ENCODE measurements at regions not wholly inside any gene's neighbourhood (a gene's known extent, or its start where the extent isn't known, plus 50 kb on each side); places are given as distances from the start of the nearest gene placed in this dataset.

DNA sequence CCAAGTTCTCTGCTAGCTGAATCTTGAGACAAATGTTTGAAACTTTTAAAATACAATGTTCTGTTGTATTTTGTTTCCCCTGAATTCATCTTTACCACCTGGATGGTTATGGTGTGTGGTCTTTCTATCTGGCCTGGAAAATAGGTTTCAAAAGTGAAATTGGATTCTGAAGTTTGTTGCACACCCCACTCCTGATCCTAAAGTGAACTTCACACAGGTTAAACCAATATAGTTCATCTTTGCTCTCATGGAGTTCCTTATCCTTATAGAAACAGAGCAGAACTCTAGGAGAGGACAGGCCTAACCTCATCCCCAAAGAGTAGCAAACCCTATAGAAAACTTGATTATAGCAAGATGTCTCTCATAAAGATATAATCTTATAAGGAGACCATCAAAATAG, 179.4 kb upstream of the BCL6 start:
- ChIA-PET POLR2A (no interaction called here), CTCF (no interaction called here)
- no peak overlapping the region for H2AFZ ChIP-seq (ENCODE audit: insufficient read depth, low read depth, low read length, poor library complexity, severe bottlenecking)
- H3K9me3 Mint-ChIP-seq (ENCODE audit: insufficient read depth) = peaks cover 4% of the 10 kb centered on the region
- H3K27me3 Mint-ChIP-seq = peaks cover 35% of the 10 kb centered on the region
- intact Hi-C loops (cut with micrococcal nuclease) = no loop called here
- no peak for TF ChIP-seq EZH2 (IDR thresholded peaks at IDR 0.05; ENCODE audit: borderline replicate concordance, insufficient read depth, low read depth, low read length, poor library complexity, severe bottlenecking)
- TF ChIP-seq, protein P1, sequence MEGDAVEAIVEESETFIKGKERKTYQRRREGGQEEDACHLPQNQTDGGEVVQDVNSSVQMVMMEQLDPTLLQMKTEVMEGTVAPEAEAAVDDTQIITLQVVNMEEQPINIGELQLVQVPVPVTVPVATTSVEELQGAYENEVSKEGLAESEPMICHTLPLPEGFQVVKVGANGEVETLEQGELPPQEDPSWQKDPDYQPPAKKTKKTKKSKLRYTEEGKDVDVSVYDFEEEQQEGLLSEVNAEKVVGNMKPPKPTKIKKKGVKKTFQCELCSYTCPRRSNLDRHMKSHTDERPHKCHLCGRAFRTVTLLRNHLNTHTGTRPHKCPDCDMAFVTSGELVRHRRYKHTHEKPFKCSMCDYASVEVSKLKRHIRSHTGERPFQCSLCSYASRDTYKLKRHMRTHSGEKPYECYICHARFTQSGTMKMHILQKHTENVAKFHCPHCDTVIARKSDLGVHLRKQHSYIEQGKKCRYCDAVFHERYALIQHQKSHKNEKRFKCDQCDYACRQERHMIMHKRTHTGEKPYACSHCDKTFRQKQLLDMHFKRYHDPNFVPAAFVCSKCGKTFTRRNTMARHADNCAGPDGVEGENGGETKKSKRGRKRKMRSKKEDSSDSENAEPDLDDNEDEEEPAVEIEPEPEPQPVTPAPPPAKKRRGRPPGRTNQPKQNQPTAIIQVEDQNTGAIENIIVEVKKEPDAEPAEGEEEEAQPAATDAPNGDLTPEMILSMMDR (IDR thresholded peaks at IDR 0.05) = no peak
- no peak overlapping the region for H3K27ac Mint-ChIP-seq
- no peaks in the 10 kb centered on the region for H4K20me1 ChIP-seq (ENCODE audit: control insufficient read depth, insufficient read depth, low read length, poor library complexity, severe bottlenecking)
- no peak overlapping the region for H3K4me3 ChIP-seq (ENCODE audit: control extremely low read depth in 1 of 5, extremely low read depth in 1 of 5, insufficient read depth in 1 of 5, low read depth in 2 of 5, low read length in 4 of 5)
- peaks cover 7 to 11% of the 10 kb centered on the region in 2 donors for H3K4me1 ChIP-seq (ENCODE audit: control insufficient read depth in 2 of 2, insufficient read depth in 2 of 2, low read length in 2 of 2)
- H3K27ac ChIP-seq (ENCODE audit: low read length in 2 of 2) = no peak overlapping the region
- DNase-seq = no peak
- no peaks in the 10 kb centered on the region for H3K79me2 ChIP-seq (ENCODE audit: control insufficient read depth, insufficient read depth, low read length)
- H3K36me3 ChIP-seq (replicated peaks in 1 of 2; ENCODE audit: control extremely low read depth in 1 of 2, control insufficient read depth in 1 of 2, extremely low read depth in 1 of 2, insufficient read depth in 2 of 2, low read length in 1 of 2) = no peaks in the 10 kb centered on the region
- peaks cover 0 to 10% (median 3%) of the 10 kb centered on the region in 3 donors for H3K9me3 ChIP-seq (ENCODE audit: control extremely low read depth in 1 of 3, control insufficient read depth in 2 of 3, insufficient read depth in 1 of 3, low read length in 2 of 3)
- no peak overlapping the region for H3K4me3 Mint-ChIP-seq
- H3K4me1 Mint-ChIP-seq = peaks cover 20% of the 10 kb centered on the region
- H3K4me2 ChIP-seq (replicated peaks; ENCODE audit: low read depth, low read length, poor library complexity, severe bottlenecking) = no peak overlapping the region
- H3K27me3 ChIP-seq (replicated peaks in 1 of 4; ENCODE audit: control extremely low read depth in 1 of 4, control insufficient read depth in 3 of 4, insufficient read depth in 4 of 4, low read length in 3 of 4) = no peaks in the 10 kb centered on the region
- no peak overlapping the region for H3K9ac ChIP-seq (ENCODE audit: low read length)
- no peak for ATAC-seq (ENCODE audit: low read depth)

DNA sequence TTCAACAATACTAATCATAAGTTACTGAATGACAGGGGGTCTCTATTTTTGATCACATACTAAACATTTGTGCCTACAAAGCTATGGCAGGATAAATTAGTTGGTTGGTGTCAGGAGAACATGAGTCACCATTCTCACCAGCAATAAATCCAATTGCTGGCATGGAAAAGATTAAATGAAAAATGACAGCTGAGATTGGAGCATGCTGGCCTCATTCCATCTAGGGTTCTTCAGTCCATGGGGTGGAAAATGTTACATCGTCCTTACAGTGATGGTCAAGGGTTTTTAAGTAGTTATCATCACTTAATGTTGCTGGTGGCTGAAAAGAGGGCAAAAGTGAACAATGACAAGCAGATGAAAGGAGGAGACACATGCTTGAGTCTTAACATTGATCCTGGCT, 180.1 kb upstream of the BCL6 start:
- Histone ChIP-seq H3K4me2 (replicated peaks; ENCODE audit: low read depth, low read length, poor library complexity, severe bottlenecking) (no peak overlapping the region), H4K20me1 (ENCODE audit: control insufficient read depth, insufficient read depth, low read length, poor library complexity, severe bottlenecking) (no peaks in the 10 kb centered on the region), H3K9me3 (ENCODE audit: control extremely low read depth in 1 of 3, control insufficient read depth in 2 of 3, insufficient read depth in 1 of 3, low read length in 2 of 3) (peaks cover 0 to 10% (median 3%) of the 10 kb centered on the region in 3 donors), H3K4me1 (ENCODE audit: control insufficient read depth in 2 of 2, insufficient read depth in 2 of 2, low read length in 2 of 2) (peaks cover under 1 to 4% of the 10 kb centered on the region in 2 donors), H3K9ac (ENCODE audit: low read length) (no peak overlapping the region), H3K4me3 (ENCODE audit: control extremely low read depth in 1 of 5, extremely low read depth in 1 of 5, insufficient read depth in 1 of 5, low read depth in 2 of 5, low read length in 4 of 5) (no peak overlapping the region), H2AFZ (ENCODE audit: insufficient read depth, low read depth, low read length, poor library complexity, severe bottlenecking) (no peak overlapping the region), H3K79me2 (ENCODE audit: control insufficient read depth, insufficient read depth, low read length) (no peaks in the 10 kb centered on the region), H3K36me3 (replicated peaks in 1 of 2; ENCODE audit: control extremely low read depth in 1 of 2, control insufficient read depth in 1 of 2, extremely low read depth in 1 of 2, insufficient read depth in 2 of 2, low read length in 1 of 2) (no peaks in the 10 kb centered on the region), H3K27ac (ENCODE audit: low read length in 2 of 2) (no peak overlapping the region), H3K27me3 (replicated peaks in 1 of 4; ENCODE audit: control extremely low read depth in 1 of 4, control insufficient read depth in 3 of 4, insufficient read depth in 4 of 4, low read length in 3 of 4) (no peaks in the 10 kb centered on the region)
- Mint-ChIP-seq H3K27me3 (peaks cover 33% of the 10 kb centered on the region), H3K9me3 (ENCODE audit: insufficient read depth) (peaks cover 4% of the 10 kb centered on the region), H3K27ac (no peak overlapping the region), H3K4me1 (peaks cover 14% of the 10 kb centered on the region), H3K4me3 (no peak overlapping the region)
- DNase-seq (no peak), ATAC-seq (ENCODE audit: low read depth) (no peak)
- ChIA-PET CTCF (no interaction called here), POLR2A (no interaction called here)
- WGBS (ENCODE audit: insufficient coverage) = 100% methylated on average over 1 of the region's 1 CpG
- no peak for TF ChIP-seq EZH2 (IDR thresholded peaks at IDR 0.05; ENCODE audit: borderline replicate concordance, insufficient read depth, low read depth, low read length, poor library complexity, severe bottlenecking)
- TF ChIP-seq, protein P1 (IDR thresholded peaks at IDR 0.05) = no peak
- intact Hi-C loops (cut with micrococcal nuclease) = no loop called here

Data from B cell (primary cell).